T-helper 2 cell treated with Interferon-gamma antibody and Interleukin-4, amounts not matched to agents 5 μg/mL and 100 μg/mL, for 36 hours (primary cell): ENCODE measurements at regions not wholly inside any gene's neighbourhood (a gene's known extent, or its start where the extent isn't known, plus 50 kb on each side); places are given as distances from the start of the nearest gene placed in this dataset.

Experiments
- DNase-seq: peaks from one replicate; pipeline ENCODE4 v3.0.0; 2021; ENCODE audit warnings: low spot score
- H3K27ac Mint-ChIP-seq: one replicate; pipeline ENCODE4 v1.8.0; 2021; ENCODE audit warnings: mild to moderate bottlenecking, mixed read lengths
- H3K27me3 Mint-ChIP-seq: one replicate; pipeline ENCODE4 v1.8.0; 2021; ENCODE audit warnings: low read depth, mixed read lengths
- H3K36me3 Mint-ChIP-seq: one replicate; pipeline ENCODE4 v1.8.0; 2021; ENCODE audit warnings: low read depth, mixed read lengths
- H3K4me1 Mint-ChIP-seq: one replicate; pipeline ENCODE4 v1.8.0; 2021; ENCODE audit warnings: low read depth, mixed read lengths
- H3K4me3 Mint-ChIP-seq: one replicate; pipeline ENCODE4 v1.8.0; 2022; ENCODE audit warnings: mild to moderate bottlenecking, moderate library complexity, mixed read lengths
- H3K9me3 Mint-ChIP-seq: one replicate; pipeline ENCODE4 v1.8.0; 2021; ENCODE audit warnings: mixed read lengths

- H3K4me1 Mint-ChIP-seq: no peaks in the 10 kb centered on the region
- H3K27ac Mint-ChIP-seq: no peak overlapping the region
- H3K9me3 Mint-ChIP-seq: peaks cover 6% of the 10 kb centered on the region
- no peaks in the 10 kb centered on the region for H3K36me3 Mint-ChIP-seq
- no peak overlapping the region for H3K4me3 Mint-ChIP-seq
- no peak for DNase-seq
- H3K27me3 Mint-ChIP-seq: no peaks in the 10 kb centered on the region
Measured at GRCh38 chr22:48690583-48691317, 1136.9 kb downstream of the BRD1 start.

- H3K9me3 Mint-ChIP-seq: peaks cover 6% of the 10 kb centered on the region
- H3K27ac Mint-ChIP-seq: no peak overlapping the region
- H3K4me3 Mint-ChIP-seq: no peak overlapping the region
- H3K27me3 Mint-ChIP-seq: no peaks in the 10 kb centered on the region
- H3K36me3 Mint-ChIP-seq: no peaks in the 10 kb centered on the region
- H3K4me1 Mint-ChIP-seq: no peaks in the 10 kb centered on the region
- no peak for DNase-seq
Measured at GRCh38 chr22:48689206-48689605, 1138.5 kb downstream of the BRD1 start.

- Mint-ChIP-seq H3K27ac (no peak overlapping the region), H3K4me1 (no peaks in the 10 kb centered on the region), H3K4me3 (no peak overlapping the region), H3K9me3 (peaks cover 6% of the 10 kb centered on the region), H3K27me3 (no peaks in the 10 kb centered on the region), H3K36me3 (no peaks in the 10 kb centered on the region)
- DNase-seq: no peak
Measured at GRCh38 chr22:48688366-48688765, 1139.3 kb downstream of the BRD1 start.

GRCh38 chr22:48687606-48688005 is 1140.1 kb downstream of the BRD1 start:
- DNase-seq: no peak
- Mint-ChIP-seq H3K27ac (no peak overlapping the region), H3K27me3 (no peaks in the 10 kb centered on the region), H3K36me3 (no peaks in the 10 kb centered on the region), H3K4me3 (no peak overlapping the region), H3K9me3 (peaks cover 6% of the 10 kb centered on the region), H3K4me1 (no peaks in the 10 kb centered on the region)

- H3K4me1 Mint-ChIP-seq: no peaks in the 10 kb centered on the region
- no peaks in the 10 kb centered on the region for H3K36me3 Mint-ChIP-seq
- DNase-seq: no peak
- no peak overlapping the region for H3K4me3 Mint-ChIP-seq
- H3K9me3 Mint-ChIP-seq: peaks cover 6% of the 10 kb centered on the region
- no peak overlapping the region for H3K27ac Mint-ChIP-seq
- no peaks in the 10 kb centered on the region for H3K27me3 Mint-ChIP-seq
Measured at GRCh38 chr22:48686694-48687302, 1140.9 kb downstream of the BRD1 start.

- DNase-seq: no peak
- H3K9me3 Mint-ChIP-seq: peaks cover 6% of the 10 kb centered on the region
- no peak overlapping the region for H3K4me3 Mint-ChIP-seq
- H3K36me3 Mint-ChIP-seq: no peaks in the 10 kb centered on the region
- H3K27me3 Mint-ChIP-seq: no peaks in the 10 kb centered on the region
- no peaks in the 10 kb centered on the region for H3K4me1 Mint-ChIP-seq
- no peak overlapping the region for H3K27ac Mint-ChIP-seq
Measured at GRCh38 chr22:48685767-48686166, 1141.9 kb downstream of the BRD1 start.

GRCh38 chr22:48683640-48684039 is 1144.0 kb downstream of the BRD1 start:
- peaks cover 6% of the 10 kb centered on the region for H3K9me3 Mint-ChIP-seq
- no peak for DNase-seq
- H3K27me3 Mint-ChIP-seq: no peaks in the 10 kb centered on the region
- H3K36me3 Mint-ChIP-seq: no peaks in the 10 kb centered on the region
- no peak overlapping the region for H3K27ac Mint-ChIP-seq
- no peaks in the 10 kb centered on the region for H3K4me1 Mint-ChIP-seq
- no peak overlapping the region for H3K4me3 Mint-ChIP-seq

GRCh38 chr22:48682504-48682903 is 1145.2 kb downstream of the BRD1 start:
- Mint-ChIP-seq H3K4me3 (no peak overlapping the region), H3K36me3 (no peaks in the 10 kb centered on the region), H3K4me1 (no peaks in the 10 kb centered on the region), H3K27me3 (no peaks in the 10 kb centered on the region), H3K9me3 (peaks cover 6% of the 10 kb centered on the region), H3K27ac (no peak overlapping the region)
- DNase-seq: no peak

GRCh38 chr22:48680601-48681000 is 1147.1 kb downstream of the BRD1 start:
- H3K4me3 Mint-ChIP-seq: no peak overlapping the region
- H3K27ac Mint-ChIP-seq: no peak overlapping the region
- DNase-seq: no peak
- no peaks in the 10 kb centered on the region for H3K36me3 Mint-ChIP-seq
- no peaks in the 10 kb centered on the region for H3K9me3 Mint-ChIP-seq
- no peaks in the 10 kb centered on the region for H3K4me1 Mint-ChIP-seq
- no peaks in the 10 kb centered on the region for H3K27me3 Mint-ChIP-seq

- DNase-seq: no peak
- H3K4me1 Mint-ChIP-seq: no peaks in the 10 kb centered on the region
- no peaks in the 10 kb centered on the region for H3K36me3 Mint-ChIP-seq
- no peaks in the 10 kb centered on the region for H3K27me3 Mint-ChIP-seq
- H3K9me3 Mint-ChIP-seq: no peaks in the 10 kb centered on the region
- H3K4me3 Mint-ChIP-seq: no peak overlapping the region
- no peak overlapping the region for H3K27ac Mint-ChIP-seq
Measured at GRCh38 chr22:48679656-48680555, 1147.8 kb downstream of the BRD1 start.

GRCh38 chr22:48678171-48679135 is 1149.2 kb downstream of the BRD1 start:
- no peaks in the 10 kb centered on the region for H3K36me3 Mint-ChIP-seq
- H3K27me3 Mint-ChIP-seq: no peaks in the 10 kb centered on the region
- no peak for DNase-seq
- no peak overlapping the region for H3K4me3 Mint-ChIP-seq
- no peaks in the 10 kb centered on the region for H3K9me3 Mint-ChIP-seq
- no peaks in the 10 kb centered on the region for H3K4me1 Mint-ChIP-seq
- no peak overlapping the region for H3K27ac Mint-ChIP-seq

GRCh38 chr22:48677621-48678020 is 1150.1 kb downstream of the BRD1 start:
- Mint-ChIP-seq H3K4me3 (no peak overlapping the region), H3K36me3 (no peaks in the 10 kb centered on the region), H3K9me3 (peaks cover 7% of the 10 kb centered on the region), H3K4me1 (no peaks in the 10 kb centered on the region), H3K27ac (no peak overlapping the region), H3K27me3 (no peaks in the 10 kb centered on the region)
- DNase-seq: no peak

GRCh38 chr22:48677168-48677520 is 1150.5 kb downstream of the BRD1 start:
- no peaks in the 10 kb centered on the region for H3K27me3 Mint-ChIP-seq
- no peak overlapping the region for H3K27ac Mint-ChIP-seq
- DNase-seq: no peak
- no peaks in the 10 kb centered on the region for H3K4me1 Mint-ChIP-seq
- no peaks in the 10 kb centered on the region for H3K36me3 Mint-ChIP-seq
- no peak overlapping the region for H3K4me3 Mint-ChIP-seq
- peaks cover 12% of the 10 kb centered on the region for H3K9me3 Mint-ChIP-seq
